Endothelial cell of umbilical vein (primary cell): ENCODE measurements at regions not wholly inside any gene's neighbourhood (a gene's known extent, or its start where the extent isn't known, plus 50 kb on each side); places are given as distances from the start of the nearest gene placed in this dataset.

ENCODE experiments used
- EZH2 ChIP-seq: IDR thresholded peaks from 2 replicates; pipeline ENCODE4 v1.6.1; 2012; ENCODE audit warnings: borderline replicate concordance, low read depth, mild to moderate bottlenecking, moderate library complexity, low read length, inconsistent platforms; ENCODE audit not compliant: severe bottlenecking
- FOS ChIP-seq: IDR thresholded peaks from 2 replicates; pipeline ENCODE4 v1.6.1; 2011; ENCODE audit warnings: mild to moderate bottlenecking, low read length, moderate library complexity, borderline replicate concordance; ENCODE audit not compliant: insufficient read depth
- GATA2 ChIP-seq: IDR thresholded peaks from 2 replicates; pipeline ENCODE4 v1.7.0; 2011; ENCODE audit warnings: low read depth, mild to moderate bottlenecking, moderate library complexity, mixed read lengths, low read length; ENCODE audit not compliant: insufficient read length, insufficient read depth
- POLR2A ChIP-seq: IDR thresholded peaks from 2 replicates; pipeline ENCODE4 v1.6.1; 2012; ENCODE audit warnings: low read depth, mild to moderate bottlenecking, control low read depth, low read length
- POLR2AphosphoS5 ChIP-seq: IDR thresholded peaks from 2 replicates; pipeline ENCODE4 v1.6.1; 2012; ENCODE audit warnings: low read depth, mild to moderate bottlenecking, control low read depth, low read length, moderate library complexity; ENCODE audit not compliant: insufficient read depth
- TF ChIP-seq, protein P1 (sequence below), 2 donors: IDR thresholded peaks; 1 replicate in 1 of 2; 2 replicates in 1 of 2; pipeline ENCODE4 v1.5.1; 2011; ENCODE audit warnings: low read length in 2 of 2, mild to moderate bottlenecking in 2 of 2, moderate library complexity in 2 of 2, control low read depth in 1 of 2, inconsistent platforms in 1 of 2, low read depth in 1 of 2; ENCODE audit not compliant: insufficient read depth in 1 of 2; ENCODE audit errors: extremely low read depth in 1 of 2

DNA sequence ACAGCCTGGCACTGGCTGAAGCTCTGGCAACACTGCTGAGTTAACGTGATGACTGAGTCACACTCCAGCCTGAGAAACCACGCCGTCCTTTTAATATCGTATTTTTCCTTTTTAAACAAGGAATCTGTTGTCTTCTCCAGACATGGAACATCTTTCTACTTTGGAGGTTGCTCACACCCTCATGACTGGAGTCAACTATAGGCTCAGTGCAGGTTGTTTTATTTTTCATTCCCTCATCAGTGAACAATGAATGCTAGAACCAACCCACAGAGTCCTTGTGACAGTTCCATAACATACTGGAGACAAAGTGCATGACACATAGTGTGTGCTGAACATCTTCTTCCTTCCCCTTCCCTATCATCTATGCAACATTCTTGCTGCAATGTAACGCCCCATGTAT, 76.8 kb upstream of the CPEB2 start:
- TF ChIP-seq, protein P1, sequence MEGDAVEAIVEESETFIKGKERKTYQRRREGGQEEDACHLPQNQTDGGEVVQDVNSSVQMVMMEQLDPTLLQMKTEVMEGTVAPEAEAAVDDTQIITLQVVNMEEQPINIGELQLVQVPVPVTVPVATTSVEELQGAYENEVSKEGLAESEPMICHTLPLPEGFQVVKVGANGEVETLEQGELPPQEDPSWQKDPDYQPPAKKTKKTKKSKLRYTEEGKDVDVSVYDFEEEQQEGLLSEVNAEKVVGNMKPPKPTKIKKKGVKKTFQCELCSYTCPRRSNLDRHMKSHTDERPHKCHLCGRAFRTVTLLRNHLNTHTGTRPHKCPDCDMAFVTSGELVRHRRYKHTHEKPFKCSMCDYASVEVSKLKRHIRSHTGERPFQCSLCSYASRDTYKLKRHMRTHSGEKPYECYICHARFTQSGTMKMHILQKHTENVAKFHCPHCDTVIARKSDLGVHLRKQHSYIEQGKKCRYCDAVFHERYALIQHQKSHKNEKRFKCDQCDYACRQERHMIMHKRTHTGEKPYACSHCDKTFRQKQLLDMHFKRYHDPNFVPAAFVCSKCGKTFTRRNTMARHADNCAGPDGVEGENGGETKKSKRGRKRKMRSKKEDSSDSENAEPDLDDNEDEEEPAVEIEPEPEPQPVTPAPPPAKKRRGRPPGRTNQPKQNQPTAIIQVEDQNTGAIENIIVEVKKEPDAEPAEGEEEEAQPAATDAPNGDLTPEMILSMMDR (IDR thresholded peaks at IDR 0.05; ENCODE audit: extremely low read depth in 1 of 2, insufficient read depth in 1 of 2, low read depth in 1 of 2, low read length in 2 of 2), result no peak
- no peak for TF ChIP-seq GATA2
- TF ChIP-seq FOS, result no peak
- no peak for TF ChIP-seq POLR2A
- no peak for TF ChIP-seq POLR2AphosphoS5
- TF ChIP-seq EZH2, result no peak
